ENCODE measurements at regions not wholly inside any gene's neighbourhood (a gene's known extent, or its start where the extent isn't known, plus 50 kb on each side); places are given as distances from the start of the nearest gene placed in this dataset.

GRCh38 chrX:69083361-69083760 lies 81.9 kb downstream of the PJA1 start:
- DNase-seq: no peak

GRCh38 chrX:69082753-69083150 lies 82.5 kb downstream of the PJA1 start:
- no peak for DNase-seq

- no peak for DNase-seq
These were observed 83.0 kb downstream of the PJA1 start for GRCh38 chrX:69082055-69082752.

- no peak for DNase-seq
These were observed 84.3 kb downstream of the PJA1 start for GRCh38 chrX:69080855-69081465.

GRCh38 chrX:69079268-69079667 lies 86.0 kb downstream of the PJA1 start:
- DNase-seq: no peak

GRCh38 chrX:69077895-69078455 lies 87.3 kb downstream of the PJA1 start:
- no peak for DNase-seq

- no peak for DNase-seq
These were observed 89.2 kb downstream of the PJA1 start for GRCh38 chrX:69076088-69076487.

- DNase-seq: no peak
These were observed 90.5 kb downstream of the PJA1 start for GRCh38 chrX:69074726-69075125.

GRCh38 chrX:69073721-69074120 lies 91.5 kb downstream of the PJA1 start:
- DNase-seq: no peak

- no peak for DNase-seq
These were observed 92.0 kb downstream of the PJA1 start for GRCh38 chrX:69073241-69073640.

GRCh38 chrX:69072486-69073006 lies 92.7 kb downstream of the PJA1 start:
- no peak for DNase-seq

- no peak for DNase-seq
These were observed 94.2 kb downstream of the PJA1 start for GRCh38 chrX:69070949-69071650.

- no peak for DNase-seq
These were observed 95.4 kb downstream of the PJA1 start for GRCh38 chrX:69069876-69070275.

GRCh38 chrX:69069086-69069445 lies 96.2 kb downstream of the PJA1 start:
- no peak for DNase-seq

- no peak for DNase-seq
These were observed 96.8 kb downstream of the PJA1 start for GRCh38 chrX:69068301-69069085.

- no peak for DNase-seq
These were observed 97.4 kb downstream of the PJA1 start for GRCh38 chrX:69067841-69068240.

- DNase-seq: no peak
These were observed 98.2 kb downstream of the PJA1 start for GRCh38 chrX:69066966-69067525.

- no peak for DNase-seq
These were observed 99.1 kb downstream of the PJA1 start for GRCh38 chrX:69066021-69066757.

GRCh38 chrX:69065451-69065850 lies 99.8 kb downstream of the PJA1 start:
- no peak for DNase-seq

- no peak for DNase-seq
These were observed 101.8 kb downstream of the PJA1 start for GRCh38 chrX:69063486-69063885.

GRCh38 chrX:69062493-69062892 lies 102.8 kb downstream of the PJA1 start:
- no peak for DNase-seq

Measured in KG1 (cell line).